ENCODE measurements at regions not wholly inside any gene's neighbourhood (a gene's known extent, or its start where the extent isn't known, plus 50 kb on each side); places are given as distances from the start of the nearest gene placed in this dataset.

GRCh38 chr1:101742509-101742908 lies 254.2 kb downstream of the OLFM3 start:
- no peak for TF ChIP-seq CTCF (IDR thresholded peaks at IDR 0.05; ENCODE audit: extremely low read depth in 1 of 2, insufficient read depth in 1 of 2, low read depth in 1 of 2, low read length in 2 of 2)
- TF ChIP-seq MAX (IDR thresholded peaks at IDR 0.05; ENCODE audit: insufficient read depth, insufficient read length) = no peak
- TF ChIP-seq EZH2 (IDR thresholded peaks at IDR 0.05; ENCODE audit: borderline replicate concordance, low read depth, low read length, severe bottlenecking) = no peak
